ENCODE measurements at regions not wholly inside any gene's neighbourhood (a gene's known extent, or its start where the extent isn't known, plus 50 kb on each side); places are given as distances from the start of the nearest gene placed in this dataset.
"Not testable (repeated sequence)": the region's sequence is repeated elsewhere in the genome, so short reads cannot be mapped to it uniquely, and the experiment has no call there.

GRCh38 chr5:56670916-56671315 is 144.4 kb upstream of the MAP3K1 start:
- H3K27me3 Mint-ChIP-seq = no peaks in the 10 kb centered on the region
- ChIA-PET CTCF (no interaction called here), POLR2A (no interaction called here)
- no peak overlapping the region for H3K4me3 Mint-ChIP-seq
- peaks cover 22% of the 10 kb centered on the region for H3K4me1 Mint-ChIP-seq (ENCODE audit: low read depth)
- intact Hi-C loops (cut with micrococcal nuclease) = no loop called here
- DNase-seq (no peak), ATAC-seq (no peak)
- no peaks in the 10 kb centered on the region for H3K9me3 Mint-ChIP-seq
- no peak overlapping the region for H3K27ac Mint-ChIP-seq
- no peaks in the 10 kb centered on the region for H3K36me3 Mint-ChIP-seq (ENCODE audit: low read depth)
- TF ChIP-seq, protein P1, sequence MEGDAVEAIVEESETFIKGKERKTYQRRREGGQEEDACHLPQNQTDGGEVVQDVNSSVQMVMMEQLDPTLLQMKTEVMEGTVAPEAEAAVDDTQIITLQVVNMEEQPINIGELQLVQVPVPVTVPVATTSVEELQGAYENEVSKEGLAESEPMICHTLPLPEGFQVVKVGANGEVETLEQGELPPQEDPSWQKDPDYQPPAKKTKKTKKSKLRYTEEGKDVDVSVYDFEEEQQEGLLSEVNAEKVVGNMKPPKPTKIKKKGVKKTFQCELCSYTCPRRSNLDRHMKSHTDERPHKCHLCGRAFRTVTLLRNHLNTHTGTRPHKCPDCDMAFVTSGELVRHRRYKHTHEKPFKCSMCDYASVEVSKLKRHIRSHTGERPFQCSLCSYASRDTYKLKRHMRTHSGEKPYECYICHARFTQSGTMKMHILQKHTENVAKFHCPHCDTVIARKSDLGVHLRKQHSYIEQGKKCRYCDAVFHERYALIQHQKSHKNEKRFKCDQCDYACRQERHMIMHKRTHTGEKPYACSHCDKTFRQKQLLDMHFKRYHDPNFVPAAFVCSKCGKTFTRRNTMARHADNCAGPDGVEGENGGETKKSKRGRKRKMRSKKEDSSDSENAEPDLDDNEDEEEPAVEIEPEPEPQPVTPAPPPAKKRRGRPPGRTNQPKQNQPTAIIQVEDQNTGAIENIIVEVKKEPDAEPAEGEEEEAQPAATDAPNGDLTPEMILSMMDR (IDR thresholded peaks at IDR 0.05) = no peak

- Mint-ChIP-seq H3K9me3 (peaks cover 5% of the 10 kb centered on the region), H3K27ac (peak overlapping the region; percentile 44), H3K27me3 (peaks cover 1% of the 10 kb centered on the region), H3K4me1 (ENCODE audit: low read depth) (peaks cover 25% of the 10 kb centered on the region), H3K4me3 (no peak overlapping the region), H3K36me3 (ENCODE audit: low read depth) (peaks cover 2% of the 10 kb centered on the region)
- CTCF ChIA-PET = interaction anchor here (0.7 to 1.1 kb wide), 3 partner anchors 21 to 168 kb away, joined by 3 to 6 read pairs (median 3); no protein-coding TSS in a partner anchor
- POLR2A ChIA-PET = interaction anchor here (0.8 to 1.0 kb wide), 2 partner anchors 49 to 59 kb away, joined by 3 read pairs; no protein-coding TSS in a partner anchor
- TF ChIP-seq, protein P1 (IDR thresholded peaks at IDR 0.05) = no peak
- peak; percentile 63 for DNase-seq
- intact Hi-C loops (cut with micrococcal nuclease) = no loop called here
- peak; percentile 94 for ATAC-seq
Observed at GRCh38 chr5:56669534-56670483, 145.5 kb upstream of the MAP3K1 start.

DNA sequence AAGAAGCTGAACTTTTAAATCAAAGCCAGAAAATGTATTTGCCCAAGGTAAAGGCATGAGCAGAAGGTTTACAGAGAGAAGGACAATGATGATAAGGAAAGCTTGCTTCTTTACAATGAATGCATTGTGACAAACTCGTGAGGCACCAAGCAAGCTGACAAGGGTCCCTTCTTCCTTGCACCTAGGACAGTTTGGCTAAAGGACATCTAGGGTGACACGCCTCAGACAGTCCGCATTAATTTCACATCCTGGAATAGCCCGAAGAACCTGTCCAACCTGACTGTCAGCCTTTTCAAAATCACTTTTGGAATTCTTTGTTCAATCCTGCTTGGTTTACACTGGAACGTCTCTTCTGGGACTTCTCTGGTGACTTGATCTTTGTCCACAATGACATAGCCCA is 146.4 kb upstream of the MAP3K1 start:
- Mint-ChIP-seq H3K27me3 (peaks cover 1% of the 10 kb centered on the region), H3K4me1 (ENCODE audit: low read depth) (peaks cover 25% of the 10 kb centered on the region), H3K27ac (no peak overlapping the region), H3K9me3 (peaks cover 7% of the 10 kb centered on the region), H3K4me3 (no peak overlapping the region), H3K36me3 (ENCODE audit: low read depth) (peaks cover 2% of the 10 kb centered on the region)
- POLR2A ChIA-PET = no interaction called here
- DNase-seq (no peak), ATAC-seq (no peak)
- intact Hi-C loops (cut with micrococcal nuclease) = no loop called here
- CTCF ChIA-PET = no interaction called here
- TF ChIP-seq, protein P1 (IDR thresholded peaks at IDR 0.05) = no peak

GRCh38 chr5:56667692-56668091 is 147.7 kb upstream of the MAP3K1 start:
- no peak for ATAC-seq
- intact Hi-C loops (cut with micrococcal nuclease) = no loop called here
- ChIA-PET CTCF (no interaction called here), POLR2A (no interaction called here)
- TF ChIP-seq, protein P1 (IDR thresholded peaks at IDR 0.05) = no peak
- no peak for DNase-seq
- no peak overlapping the region for H3K4me3 Mint-ChIP-seq
- H3K27me3 Mint-ChIP-seq = peaks cover 3% of the 10 kb centered on the region
- H3K4me1 Mint-ChIP-seq (ENCODE audit: low read depth) = peaks cover 21% of the 10 kb centered on the region
- peaks cover 7% of the 10 kb centered on the region for H3K9me3 Mint-ChIP-seq
- H3K27ac Mint-ChIP-seq = no peak overlapping the region
- peaks cover 2% of the 10 kb centered on the region for H3K36me3 Mint-ChIP-seq (ENCODE audit: low read depth)

DNA sequence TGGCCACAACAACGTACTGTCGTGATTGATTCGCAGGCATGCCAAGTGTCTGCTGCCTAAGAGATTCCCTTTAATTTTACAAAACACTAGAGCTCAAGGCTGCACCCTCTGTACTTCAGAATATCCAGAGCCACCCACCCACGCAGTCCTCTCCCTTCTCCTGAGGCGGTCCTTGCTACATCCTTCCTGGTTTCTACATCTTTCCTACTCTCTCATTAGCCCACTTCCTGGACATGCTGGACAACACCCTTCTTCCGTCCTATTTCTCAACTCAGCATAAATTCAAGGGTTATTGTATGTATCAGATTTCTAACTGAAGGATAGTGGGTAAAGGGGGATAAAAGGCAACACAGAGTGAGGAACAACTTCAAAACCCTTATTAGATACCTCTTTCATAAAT is 148.4 kb upstream of the MAP3K1 start:
- peaks cover 7% of the 10 kb centered on the region for H3K9me3 Mint-ChIP-seq
- DNase-seq (no peak), ATAC-seq (no peak)
- H3K4me1 Mint-ChIP-seq (ENCODE audit: low read depth) = peaks cover 21% of the 10 kb centered on the region
- intact Hi-C loops (cut with micrococcal nuclease) = no loop called here
- POLR2A ChIA-PET = interaction anchor here (0.5 kb wide), 1 partner anchor 70 kb away, joined by 4 read pairs; no protein-coding TSS in a partner anchor
- H3K36me3 Mint-ChIP-seq (ENCODE audit: low read depth) = peaks cover 2% of the 10 kb centered on the region
- H3K27me3 Mint-ChIP-seq = peaks cover 3% of the 10 kb centered on the region
- TF ChIP-seq, protein P1 (IDR thresholded peaks at IDR 0.05) = no peak
- H3K27ac Mint-ChIP-seq = no peak overlapping the region
- no peak overlapping the region for H3K4me3 Mint-ChIP-seq
- CTCF ChIA-PET = no interaction called here

- H3K27me3 Mint-ChIP-seq; ATAC-seq; H3K27ac Mint-ChIP-seq; DNase-seq; CTCF ChIA-PET; H3K9me3 Mint-ChIP-seq; H3K36me3 Mint-ChIP-seq (ENCODE audit: low read depth); intact Hi-C loops (cut with micrococcal nuclease); H3K4me3 Mint-ChIP-seq; POLR2A ChIA-PET: not testable (repeated sequence)
- peaks cover 13% of the 10 kb centered on the region for H3K4me1 Mint-ChIP-seq (ENCODE audit: low read depth)
Observed at GRCh38 chr5:56665117-56665516, 150.2 kb upstream of the MAP3K1 start.

Data from activated CD8-positive, alpha-beta T cell treated with anti-CD3 and anti-CD28 coated beads for 36 hours (primary cell).